A549 (cell line): ENCODE measurements at regions not wholly inside any gene's neighbourhood (a gene's known extent, or its start where the extent isn't known, plus 50 kb on each side); places are given as distances from the start of the nearest gene placed in this dataset.

Experiments used
- ATAC-seq, 2 experiments: fragments of 200-7000 bp in 1 of 2; fragments of >200 bp in 1 of 2; cut with Nextera tagmentation in 1 of 2; cut with Tn5 transposase in 1 of 2; 3 replicates each; pipeline versions ENCODE4 v1.8.0 to v1.9.1; 2018 to 2020; ENCODE audit warnings: mild to moderate bottlenecking in 1 of 2, moderate library complexity in 1 of 2
- CTCF ChIA-PET: fragments of 300-600 bp; sonication (Branson Sonifier 250); formaldehyde crosslinking; extraction: SDS; loops from one replicate; lab custom pipeline; 2021; ENCODE audit warnings: antibody characterized with exemption, inconsistent platforms; lab: Yijun Ruan, JAX
- POLR2A ChIA-PET: fragments of 350-600 bp; formaldehyde crosslinking; extraction: SDS; loops from one replicate; lab custom pipeline; 2021; ENCODE audit warnings: antibody characterized with exemption, inconsistent platforms; lab: Yijun Ruan, JAX
- DNase-seq, 2 experiments: peaks; one replicate each; pipeline versions ENCODE4 v3.0.0 to v3.0.0-alpha.2; 2011 to 2016; ENCODE audit warnings: low read depth in 1 of 2, low spot score in 1 of 2
- FAIRE-seq: peaks from 2 replicates; lab custom pipeline; 2011; peaks lifted over from hg19 to GRCh38; lab: Jason Lieb, UNC
- H3K27ac ChIP-seq, 2 experiments: fragments of >200 bp; sonication (Bioruptor Twin); formaldehyde crosslinking; 3 replicates each; pipeline ENCODE4 v1.5.1; 2016 to 2017
- H3K4me1 ChIP-seq: fragments of >200 bp; sonication (Bioruptor Twin); formaldehyde crosslinking; 3 replicates; pipeline ENCODE4 v1.6.1; 2016
- H3K4me2 ChIP-seq: fragments of >200 bp; sonication (Bioruptor Twin); formaldehyde crosslinking; 3 replicates; pipeline ENCODE4 v1.6.1; 2016
- H3K4me3 ChIP-seq: fragments of >200 bp; sonication (Bioruptor Twin); formaldehyde crosslinking; 3 replicates; pipeline ENCODE4 v1.5.1; 2016
- H3K9me3 ChIP-seq: fragments of >200 bp; sonication (Bioruptor Twin); formaldehyde crosslinking; 3 replicates; pipeline ENCODE4 v1.6.1; 2016
- BHLHE40 ChIP-seq: IDR thresholded peaks from 2 replicates; pipeline ENCODE4 v1.6.1; 2012; ENCODE audit warnings: low read depth, low read length, inconsistent platforms
- CBX2 ChIP-seq: fragments of 200-600 bp; sonication (generic); IDR thresholded peaks from 2 replicates; pipeline ENCODE4 v1.6.1; 2016; ENCODE audit warnings: low read depth, mild to moderate bottlenecking, borderline replicate concordance
- CEBPB ChIP-seq, 2 experiments: fragments of >200 bp in 1 of 2; sonication (Bioruptor Twin) in 1 of 2; formaldehyde crosslinking in 1 of 2; IDR thresholded peaks; 2 replicates each; pipeline ENCODE4 v1.6.1; 2012 to 2016
- CHD4 ChIP-seq: fragments of 200-600 bp; sonication (generic); IDR thresholded peaks from 2 replicates; pipeline ENCODE4 v1.6.1; 2016; ENCODE audit warnings: antibody characterized with exemption, mild to moderate bottlenecking, borderline replicate concordance
- FOXS1 ChIP-seq: fragments of 250-450 bp; sonication (Bioruptor Pico); IDR thresholded peaks from 2 replicates; pipeline ENCODE4 v1.5.0; 2020; ENCODE audit warnings: mild to moderate bottlenecking, moderate library complexity
- GATA3 ChIP-seq: IDR thresholded peaks from 2 replicates; pipeline ENCODE4 v1.6.1; 2012; ENCODE audit warnings: borderline replicate concordance
- HDAC2 ChIP-seq: fragments of 200-600 bp; sonication (generic); IDR thresholded peaks from 2 replicates; pipeline ENCODE4 v1.6.1; 2016
- HOXA7 ChIP-seq: fragments of 250-450 bp; sonication (Bioruptor Pico); IDR thresholded peaks from 2 replicates; pipeline ENCODE4 v1.5.0; 2020; ENCODE audit warnings: mild to moderate bottlenecking, moderate library complexity
- HOXB13 ChIP-seq: fragments of 250-450 bp; sonication (Bioruptor Pico); IDR thresholded peaks from 2 replicates; pipeline ENCODE4 v1.5.0; 2020; ENCODE audit warnings: low read depth, mild to moderate bottlenecking, moderate library complexity
- HOXB5 ChIP-seq: fragments of 250-450 bp; sonication (Bioruptor Pico); IDR thresholded peaks from 2 replicates; pipeline ENCODE4 v1.5.0; 2020; ENCODE audit warnings: mild to moderate bottlenecking, moderate library complexity
- JUN ChIP-seq, 2 experiments: fragments of >200 bp; sonication (Bioruptor Twin); formaldehyde crosslinking; IDR thresholded peaks; 2 replicates in 1 of 2; 3 replicates in 1 of 2; pipeline ENCODE4 v1.6.1; 2016 to 2017
- JUNB ChIP-seq: fragments of >200 bp; sonication (Bioruptor Twin); formaldehyde crosslinking; IDR thresholded peaks from 2 replicates; pipeline ENCODE4 v1.6.1; 2016
- KDM5A ChIP-seq: fragments of 200-600 bp; sonication (generic); IDR thresholded peaks from 2 replicates; pipeline ENCODE4 v1.6.1; 2016; ENCODE audit warnings: antibody characterized with exemption, mild to moderate bottlenecking
- POLR2A ChIP-seq: IDR thresholded peaks from 2 replicates; pipeline ENCODE4 v1.6.1; 2012; ENCODE audit warnings: mild to moderate bottlenecking, low read length
- RCOR1 ChIP-seq: fragments of 150-350 bp; IDR thresholded peaks from 2 replicates; pipeline ENCODE4 v1.6.1; 2014; ENCODE audit warnings: antibody characterized with exemption, low read length, low read depth
- SMC3 ChIP-seq: fragments of >200 bp; sonication (Bioruptor Twin); formaldehyde crosslinking; IDR thresholded peaks from 3 replicates; pipeline ENCODE4 v1.6.1; 2018; ENCODE audit warnings: inconsistent platforms
- SREBF2 ChIP-seq: fragments of 450-650 bp; IDR thresholded peaks from 2 replicates; pipeline ENCODE4 v1.6.1; 2014; ENCODE audit warnings: mild to moderate bottlenecking, moderate library complexity
- TFCP2L1 ChIP-seq: fragments of 250-450 bp; sonication (Bioruptor Pico); IDR thresholded peaks from 2 replicates; pipeline ENCODE4 v1.5.0; 2021; ENCODE audit warnings: mild to moderate bottlenecking
- ZFP36 ChIP-seq: fragments of 450-650 bp; IDR thresholded peaks from 2 replicates; pipeline ENCODE4 v1.6.1; 2014; ENCODE audit warnings: borderline replicate concordance; ENCODE audit not compliant: partially characterized antibody
- WGBS: methylation state at CpG from one replicate; pipeline ENCODE4 v1.1.6; 2017; ENCODE audit errors: missing lambda C conversion rate; 5-methylcytosine and 5-hydroxymethylcytosine counted together
- TF ChIP-seq, protein P1 (sequence below): IDR thresholded peaks from 2 replicates; pipeline ENCODE4 v1.6.1; 2012
- TF ChIP-seq, protein P2 (sequence below): fragments of 200-600 bp; sonication (generic); IDR thresholded peaks from 2 replicates; pipeline ENCODE4 v1.6.1; 2016; ENCODE audit warnings: antibody characterized with exemption, mild to moderate bottlenecking, moderate library complexity
- TF ChIP-seq, protein P3 (sequence below): fragments of 250-450 bp; sonication (Bioruptor Pico); IDR thresholded peaks from 2 replicates; pipeline ENCODE4 v1.5.0; 2021; ENCODE audit warnings: mild to moderate bottlenecking, moderate library complexity, borderline replicate concordance

DNA sequence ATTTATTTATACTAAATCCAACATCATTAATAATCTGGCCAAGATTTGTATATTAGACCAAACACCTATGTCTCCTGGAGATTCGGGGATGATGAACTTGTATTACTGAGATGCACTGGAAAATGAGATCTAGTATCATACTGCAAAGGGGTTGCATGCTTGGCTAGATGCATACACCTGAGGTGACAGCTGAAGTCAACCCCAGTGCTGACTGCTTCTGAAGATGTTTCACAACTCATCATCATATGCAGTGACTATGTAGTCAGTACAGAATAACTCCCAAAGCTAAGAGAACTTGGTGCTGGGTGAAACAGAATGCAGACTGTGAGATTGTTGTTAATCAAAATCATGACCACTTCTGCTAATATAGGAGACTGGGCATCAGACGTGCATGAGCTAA, 1114.2 kb downstream of the NSUN3 start:
- H3K27ac ChIP-seq: no peak overlapping the region
- ATAC-seq: no peak
- H3K4me1 ChIP-seq: no peaks in the 10 kb centered on the region
- TF ChIP-seq, protein P1, sequence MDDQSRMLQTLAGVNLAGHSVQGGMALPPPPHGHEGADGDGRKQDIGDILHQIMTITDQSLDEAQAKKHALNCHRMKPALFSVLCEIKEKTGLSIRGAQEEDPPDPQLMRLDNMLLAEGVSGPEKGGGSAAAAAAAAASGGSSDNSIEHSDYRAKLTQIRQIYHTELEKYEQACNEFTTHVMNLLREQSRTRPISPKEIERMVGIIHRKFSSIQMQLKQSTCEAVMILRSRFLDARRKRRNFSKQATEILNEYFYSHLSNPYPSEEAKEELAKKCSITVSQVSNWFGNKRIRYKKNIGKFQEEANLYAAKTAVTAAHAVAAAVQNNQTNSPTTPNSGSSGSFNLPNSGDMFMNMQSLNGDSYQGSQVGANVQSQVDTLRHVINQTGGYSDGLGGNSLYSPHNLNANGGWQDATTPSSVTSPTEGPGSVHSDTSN: no peak
- TF ChIP-seq CEBPB (IDR thresholded peaks at IDR 0.05): no peak
- no peak for TF ChIP-seq HOXB13 (CRISPR knock-in tag)
- TF ChIP-seq, protein P2, sequence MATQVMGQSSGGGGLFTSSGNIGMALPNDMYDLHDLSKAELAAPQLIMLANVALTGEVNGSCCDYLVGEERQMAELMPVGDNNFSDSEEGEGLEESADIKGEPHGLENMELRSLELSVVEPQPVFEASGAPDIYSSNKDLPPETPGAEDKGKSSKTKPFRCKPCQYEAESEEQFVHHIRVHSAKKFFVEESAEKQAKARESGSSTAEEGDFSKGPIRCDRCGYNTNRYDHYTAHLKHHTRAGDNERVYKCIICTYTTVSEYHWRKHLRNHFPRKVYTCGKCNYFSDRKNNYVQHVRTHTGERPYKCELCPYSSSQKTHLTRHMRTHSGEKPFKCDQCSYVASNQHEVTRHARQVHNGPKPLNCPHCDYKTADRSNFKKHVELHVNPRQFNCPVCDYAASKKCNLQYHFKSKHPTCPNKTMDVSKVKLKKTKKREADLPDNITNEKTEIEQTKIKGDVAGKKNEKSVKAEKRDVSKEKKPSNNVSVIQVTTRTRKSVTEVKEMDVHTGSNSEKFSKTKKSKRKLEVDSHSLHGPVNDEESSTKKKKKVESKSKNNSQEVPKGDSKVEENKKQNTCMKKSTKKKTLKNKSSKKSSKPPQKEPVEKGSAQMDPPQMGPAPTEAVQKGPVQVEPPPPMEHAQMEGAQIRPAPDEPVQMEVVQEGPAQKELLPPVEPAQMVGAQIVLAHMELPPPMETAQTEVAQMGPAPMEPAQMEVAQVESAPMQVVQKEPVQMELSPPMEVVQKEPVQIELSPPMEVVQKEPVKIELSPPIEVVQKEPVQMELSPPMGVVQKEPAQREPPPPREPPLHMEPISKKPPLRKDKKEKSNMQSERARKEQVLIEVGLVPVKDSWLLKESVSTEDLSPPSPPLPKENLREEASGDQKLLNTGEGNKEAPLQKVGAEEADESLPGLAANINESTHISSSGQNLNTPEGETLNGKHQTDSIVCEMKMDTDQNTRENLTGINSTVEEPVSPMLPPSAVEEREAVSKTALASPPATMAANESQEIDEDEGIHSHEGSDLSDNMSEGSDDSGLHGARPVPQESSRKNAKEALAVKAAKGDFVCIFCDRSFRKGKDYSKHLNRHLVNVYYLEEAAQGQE: no peak
- TF ChIP-seq HDAC2: no peak
- no peak for TF ChIP-seq CHD4
- TF ChIP-seq BHLHE40: no peak
- no peak for TF ChIP-seq SREBF2
- TF ChIP-seq HOXA7 (CRISPR knock-in tag): no peak
- no peak overlapping the region for H3K4me3 ChIP-seq
- H3K9me3 ChIP-seq: no peaks in the 10 kb centered on the region
- no peak overlapping the region for H3K4me2 ChIP-seq
- CTCF ChIA-PET: no interaction called here
- WGBS: 24% methylated on average over 2 of the region's 2 CpGs
- POLR2A ChIA-PET: no interaction called here
- DNase-seq: no peak
- FAIRE-seq: no peak

DNA sequence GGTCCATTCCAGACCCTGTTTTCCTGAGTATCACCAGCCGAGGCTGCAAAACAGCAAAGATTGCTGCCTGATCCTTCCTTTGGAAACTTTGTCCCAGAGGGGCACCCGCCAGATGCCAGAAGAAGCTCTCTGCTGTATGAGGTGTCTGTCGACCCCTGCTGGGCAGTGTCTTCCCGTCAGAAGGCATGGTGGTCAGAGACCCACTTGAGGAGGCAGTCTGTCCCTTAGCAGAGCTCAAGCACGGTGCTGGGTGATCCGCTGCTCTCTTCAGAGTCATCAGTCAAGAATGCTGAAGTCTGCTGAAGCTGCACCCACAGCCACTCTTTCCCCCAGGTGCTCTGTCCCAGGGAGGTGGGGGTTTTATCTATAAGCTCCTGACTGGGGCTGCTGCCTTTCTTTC, 1121.2 kb downstream of the NSUN3 start:
- H3K4me3 ChIP-seq: no peak overlapping the region
- CTCF ChIA-PET: no interaction called here
- no peak overlapping the region for H3K27ac ChIP-seq
- TF ChIP-seq TFCP2L1 (no peak), RCOR1 (no peak), GATA3 (no peak), JUN (IDR thresholded peaks at IDR 0.05) (no peak), BHLHE40 (no peak)
- FAIRE-seq: no peak
- H3K4me2 ChIP-seq: no peak overlapping the region
- no peaks in the 10 kb centered on the region for H3K9me3 ChIP-seq
- WGBS: 30% methylated on average over 4 of the region's 6 CpGs
- no peak for DNase-seq
- H3K4me1 ChIP-seq: no peaks in the 10 kb centered on the region
- POLR2A ChIA-PET: no interaction called here
- ATAC-seq: no peak

DNA sequence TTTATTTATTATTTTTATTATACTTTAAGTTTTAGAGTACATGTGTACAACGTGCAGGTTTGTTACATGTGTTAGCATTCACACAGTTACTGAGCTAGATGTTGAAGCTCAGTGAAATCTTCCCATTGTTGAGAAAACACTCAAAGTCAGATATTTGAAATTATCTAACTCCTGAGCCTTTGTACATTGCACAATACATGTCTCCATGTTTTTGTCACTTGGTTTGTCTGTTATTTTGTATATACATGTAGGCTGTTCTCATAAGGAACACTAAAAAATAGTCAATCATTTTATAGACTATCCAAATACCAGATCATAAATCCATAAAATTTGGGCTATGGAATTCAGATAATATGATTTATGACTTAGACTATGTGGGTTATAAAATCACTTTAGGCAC, 1126.5 kb downstream of the NSUN3 start:
- H3K4me1 ChIP-seq: no peaks in the 10 kb centered on the region
- no peaks in the 10 kb centered on the region for H3K9me3 ChIP-seq
- 38% methylated on average over 1 of the region's 1 CpG for WGBS
- TF ChIP-seq HOXA7 (CRISPR knock-in tag) (no peak), GATA3 (no peak), HOXB5 (CRISPR knock-in tag) (no peak), CBX2 (no peak), KDM5A (no peak), FOXS1 (CRISPR knock-in tag) (no peak), POLR2A (no peak), HOXB13 (CRISPR knock-in tag) (no peak), ZFP36 (no peak), JUNB (no peak), SMC3 (no peak)
- TF ChIP-seq, protein P3, sequence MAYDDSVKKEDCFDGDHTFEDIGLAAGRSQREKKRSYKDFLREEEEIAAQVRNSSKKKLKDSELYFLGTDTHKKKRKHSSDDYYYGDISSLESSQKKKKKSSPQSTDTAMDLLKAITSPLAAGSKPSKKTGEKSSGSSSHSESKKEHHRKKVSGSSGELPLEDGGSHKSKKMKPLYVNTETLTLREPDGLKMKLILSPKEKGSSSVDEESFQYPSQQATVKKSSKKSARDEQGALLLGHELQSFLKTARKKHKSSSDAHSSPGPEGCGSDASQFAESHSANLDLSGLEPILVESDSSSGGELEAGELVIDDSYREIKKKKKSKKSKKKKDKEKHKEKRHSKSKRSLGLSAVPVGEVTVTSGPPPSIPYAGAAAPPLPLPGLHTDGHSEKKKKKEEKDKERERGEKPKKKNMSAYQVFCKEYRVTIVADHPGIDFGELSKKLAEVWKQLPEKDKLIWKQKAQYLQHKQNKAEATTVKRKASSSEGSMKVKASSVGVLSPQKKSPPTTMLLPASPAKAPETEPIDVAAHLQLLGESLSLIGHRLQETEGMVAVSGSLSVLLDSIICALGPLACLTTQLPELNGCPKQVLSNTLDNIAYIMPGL (CRISPR knock-in tag): no peak
- TF ChIP-seq, protein P1: no peak
- ChIA-PET CTCF (no interaction called here), POLR2A (no interaction called here)
- H3K4me2 ChIP-seq: no peak overlapping the region
- ATAC-seq (no peak), DNase-seq (no peak), FAIRE-seq (no peak)
- H3K4me3 ChIP-seq: no peak overlapping the region
- no peak overlapping the region for H3K27ac ChIP-seq
